Neuronal stem cell (in vitro differentiated cells): ENCODE measurements at regions not wholly inside any gene's neighbourhood (a gene's known extent, or its start where the extent isn't known, plus 50 kb on each side); places are given as distances from the start of the nearest gene placed in this dataset.

Source experiments
- DNase-seq: peaks from one replicate; pipeline ENCODE4 v3.0.0-alpha.2; 2013; ENCODE audit warnings: low spot score
- H2AFZ ChIP-seq: one replicate; pipeline ENCODE4 v1.6.1; 2013; ENCODE audit warnings: mild to moderate bottlenecking, low read length, inconsistent platforms
- H2AK5ac ChIP-seq: 2 replicates; pipeline ENCODE4 v1.6.1; 2013; ENCODE audit warnings: low read depth, mild to moderate bottlenecking, inconsistent platforms, low read length, moderate library complexity, mixed read lengths
- H2BK120ac ChIP-seq: 2 replicates; pipeline ENCODE4 v1.6.1; 2013; ENCODE audit warnings: low read depth, mild to moderate bottlenecking, inconsistent platforms, low read length, moderate library complexity, mixed read lengths
- H2BK12ac ChIP-seq: one replicate; pipeline ENCODE4 v1.6.1; 2013; ENCODE audit warnings: low read length, inconsistent platforms
- H2BK15ac ChIP-seq: 2 replicates; pipeline ENCODE4 v1.6.1; 2013; ENCODE audit warnings: mild to moderate bottlenecking, low read length, inconsistent platforms, mixed read lengths
- H2BK5ac ChIP-seq: one replicate; pipeline ENCODE4 v1.6.1; 2013; ENCODE audit warnings: inconsistent platforms, mild to moderate bottlenecking, low read length, moderate library complexity
- H3K14ac ChIP-seq: one replicate; pipeline ENCODE4 v1.6.1; 2013; ENCODE audit warnings: low read length, inconsistent platforms
- H3K18ac ChIP-seq: 2 replicates; pipeline ENCODE4 v1.6.1; 2013; ENCODE audit warnings: low read length, inconsistent platforms
- H3K23ac ChIP-seq: 2 replicates; pipeline ENCODE4 v1.6.1; 2013; ENCODE audit warnings: low read depth, mild to moderate bottlenecking, mixed read lengths, low read length, inconsistent platforms; ENCODE audit not compliant: poor library complexity
- H3K27ac ChIP-seq: replicated peaks from 3 replicates; pipeline ENCODE4 v1.5.1; 2013; ENCODE audit warnings: low read length, inconsistent platforms
- H3K27me3 ChIP-seq, 3 experiments: 2 replicates each; pipeline ENCODE4 v1.6.1; 2013; ENCODE audit warnings: low read length in 3 of 3, mild to moderate bottlenecking in 2 of 3, inconsistent platforms in 1 of 3, low read depth in 1 of 3, mixed read lengths in 1 of 3, moderate library complexity in 1 of 3; ENCODE audit not compliant: control insufficient read depth in 3 of 3, insufficient read depth in 3 of 3
- H3K36me3 ChIP-seq, 2 donors: replicated peaks in 1 of 2; 2 replicates each; pipeline ENCODE4 v1.6.1; 2013; ENCODE audit warnings: low read length in 2 of 2; ENCODE audit not compliant: control insufficient read depth in 2 of 2, insufficient read depth in 2 of 2
- H3K4ac ChIP-seq: 2 replicates; pipeline ENCODE4 v1.6.1; 2013; ENCODE audit warnings: inconsistent platforms, mild to moderate bottlenecking, low read length, moderate library complexity
- H3K4me1 ChIP-seq, 2 donors: 1 replicate in 1 of 2; 2 replicates in 1 of 2; pipeline ENCODE4 v1.6.1; 2013; ENCODE audit warnings: low read length in 2 of 2, low read depth in 1 of 2; ENCODE audit not compliant: control insufficient read depth in 2 of 2, insufficient read depth in 1 of 2
- H3K4me2 ChIP-seq: one replicate; pipeline ENCODE4 v1.6.1; 2013; ENCODE audit warnings: mild to moderate bottlenecking, low read length, inconsistent platforms; ENCODE audit not compliant: insufficient read depth, poor library complexity, severe bottlenecking
- H3K4me3 ChIP-seq, 2 donors: 2 replicates each; pipeline ENCODE4 v1.5.1; 2013; ENCODE audit warnings: low read length in 2 of 2, mild to moderate bottlenecking in 2 of 2, inconsistent platforms in 1 of 2, moderate library complexity in 1 of 2
- H3K79me1 ChIP-seq: one replicate; pipeline ENCODE4 v1.6.1; 2013; ENCODE audit warnings: low read depth, mild to moderate bottlenecking, inconsistent platforms, low read length, moderate library complexity
- H3K9ac ChIP-seq: one replicate; pipeline ENCODE4 v1.6.1; 2013; ENCODE audit warnings: mild to moderate bottlenecking, low read depth, low read length, inconsistent platforms; ENCODE audit not compliant: poor library complexity
- H3K9me3 ChIP-seq, 2 donors: replicated peaks in 1 of 2; 2 replicates each; pipeline versions ENCODE3 to v1.6.1; 2013; ENCODE audit warnings: low read length in 2 of 2, mild to moderate bottlenecking in 2 of 2, inconsistent platforms in 1 of 2, low read depth in 1 of 2, mixed read lengths in 1 of 2, moderate library complexity in 1 of 2; ENCODE audit not compliant: control insufficient read depth in 2 of 2, insufficient read depth in 1 of 2
- H4K8ac ChIP-seq: one replicate; pipeline ENCODE4 v1.6.1; 2013; ENCODE audit warnings: low read depth, mild to moderate bottlenecking, inconsistent platforms, low read length, moderate library complexity
- H4K91ac ChIP-seq: one replicate; pipeline ENCODE4 v1.6.1; 2013; ENCODE audit warnings: low read length, low read depth, mild to moderate bottlenecking, inconsistent platforms; ENCODE audit not compliant: poor library complexity
- WGBS, 2 donors: extraction: QIAGEN DNeasy Blood & Tissue Kit; methylation state at CpG; one replicate each; pipeline ENCODE4 v1.1.7; 2013; ENCODE audit warnings: missing lambda C conversion rate in 2 of 2, mixed read lengths in 1 of 2; ENCODE audit not compliant: insufficient read length in 2 of 2, insufficient replicate concordance in 1 of 2; ENCODE audit errors: extremely low coverage in 2 of 2; 5-methylcytosine and 5-hydroxymethylcytosine counted together

GRCh38 chr7:132049462-132050304, 493.3 kb upstream of the PODXL start:
- Histone ChIP-seq H4K91ac (no peak overlapping the region), H3K4me3 (no peak overlapping the region), H2BK15ac (no peak overlapping the region), H3K4me2 (no peak overlapping the region), H2BK120ac (no peak overlapping the region), H3K4me1 (peaks cover 0 to 3% of the 10 kb centered on the region in 2 donors), H3K27me3 (no peaks in the 10 kb centered on the region), H2BK12ac (no peak overlapping the region), H3K79me1 (no peaks in the 10 kb centered on the region), H3K4ac (no peak overlapping the region), H3K36me3 (no peaks in the 10 kb centered on the region), H3K23ac (no peak overlapping the region), H3K18ac (no peak overlapping the region), H3K9me3 (no peaks in the 10 kb centered on the region), H3K14ac (no peak overlapping the region), H3K9ac (no peak overlapping the region), H2AK5ac (no peak overlapping the region), H4K8ac (no peak overlapping the region), H2AFZ (no peak overlapping the region), H2BK5ac (no peak overlapping the region), H3K27ac (no peak overlapping the region)
- no CpG with 5 or more reads among the region's 9 CpGs for WGBS, 2 donors
- DNase-seq, result peak; percentile 35

- H3K27me3 ChIP-seq, result no peaks in the 10 kb centered on the region
- no peak overlapping the region for H4K91ac ChIP-seq
- no peak overlapping the region for H3K4me2 ChIP-seq
- no peak for DNase-seq
- no peaks in the 10 kb centered on the region for H3K9me3 ChIP-seq
- no peak overlapping the region for H2BK12ac ChIP-seq
- WGBS, 2 donors, result no CpG with 5 or more reads among the region's 2 CpGs
- no peak overlapping the region for H3K14ac ChIP-seq
- H4K8ac ChIP-seq, result no peak overlapping the region
- no peak overlapping the region for H3K4ac ChIP-seq
- no peaks in the 10 kb centered on the region for H3K4me1 ChIP-seq
- no peak overlapping the region for H3K9ac ChIP-seq
- H3K4me3 ChIP-seq, result no peak overlapping the region
- no peak overlapping the region for H2BK5ac ChIP-seq
- H2AFZ ChIP-seq, result no peak overlapping the region
- no peak overlapping the region for H2BK15ac ChIP-seq
- no peak overlapping the region for H2AK5ac ChIP-seq
- no peak overlapping the region for H3K18ac ChIP-seq
- H3K27ac ChIP-seq, result no peak overlapping the region
- no peak overlapping the region for H2BK120ac ChIP-seq
- no peaks in the 10 kb centered on the region for H3K79me1 ChIP-seq
- no peaks in the 10 kb centered on the region for H3K36me3 ChIP-seq
- H3K23ac ChIP-seq, result no peak overlapping the region
Measured at GRCh38 chr7:132045481-132045980, 489.1 kb upstream of the PODXL start.

- WGBS, 2 donors, result no CpG with 5 or more reads among the region's 2 CpGs
- H3K23ac ChIP-seq, result no peak overlapping the region
- no peak overlapping the region for H2BK5ac ChIP-seq
- H3K9ac ChIP-seq, result no peak overlapping the region
- H2AFZ ChIP-seq, result no peak overlapping the region
- no peak overlapping the region for H3K18ac ChIP-seq
- H3K9me3 ChIP-seq, result no peaks in the 10 kb centered on the region
- no peak overlapping the region for H4K91ac ChIP-seq
- no peak overlapping the region for H2BK12ac ChIP-seq
- H3K79me1 ChIP-seq, result no peaks in the 10 kb centered on the region
- no peaks in the 10 kb centered on the region for H3K27me3 ChIP-seq
- no peaks in the 10 kb centered on the region for H3K4me1 ChIP-seq
- H3K14ac ChIP-seq, result no peak overlapping the region
- no peak overlapping the region for H4K8ac ChIP-seq
- H3K4ac ChIP-seq, result no peak overlapping the region
- no peak overlapping the region for H2BK120ac ChIP-seq
- no peak overlapping the region for H2AK5ac ChIP-seq
- no peaks in the 10 kb centered on the region for H3K36me3 ChIP-seq
- no peak for DNase-seq
- no peak overlapping the region for H3K27ac ChIP-seq
- H2BK15ac ChIP-seq, result no peak overlapping the region
- H3K4me3 ChIP-seq, result no peak overlapping the region
- H3K4me2 ChIP-seq, result no peak overlapping the region
Measured at GRCh38 chr7:132045002-132045401, 488.6 kb upstream of the PODXL start.

- Histone ChIP-seq H4K8ac (no peak overlapping the region), H2BK12ac (no peak overlapping the region), H3K9ac (no peak overlapping the region), H3K27me3 (no peaks in the 10 kb centered on the region), H2AK5ac (no peak overlapping the region), H3K4me1 (peaks cover 0 to 4% of the 10 kb centered on the region in 2 donors), H3K4me3 (no peak overlapping the region), H3K18ac (no peak overlapping the region), H2BK120ac (no peak overlapping the region), H3K23ac (no peak overlapping the region), H3K36me3 (no peaks in the 10 kb centered on the region), H3K79me1 (no peaks in the 10 kb centered on the region), H3K14ac (no peak overlapping the region), H2AFZ (no peak overlapping the region), H3K9me3 (no peaks in the 10 kb centered on the region), H2BK15ac (no peak overlapping the region), H3K4me2 (no peak overlapping the region), H3K27ac (no peak overlapping the region), H4K91ac (no peak overlapping the region), H2BK5ac (no peak overlapping the region), H3K4ac (no peak overlapping the region)
- no CpG with 5 or more reads among the region's 1 CpG for WGBS, 2 donors
- no peak for DNase-seq
Measured at GRCh38 chr7:132044247-132044646, 487.8 kb upstream of the PODXL start.
